Activated T-cell treated with anti-CD3 and anti-CD28 coated beads, Interleukin-2, amount 50 U/mL, for 48 hours (primary cell): ENCODE measurements at regions not wholly inside any gene's neighbourhood (a gene's known extent, or its start where the extent isn't known, plus 50 kb on each side); places are given as distances from the start of the nearest gene placed in this dataset.
"Not testable (repeated sequence)": the region's sequence is repeated elsewhere in the genome, so short reads cannot be mapped to it uniquely, and the experiment has no call there.

ENCODE experiments used
- DNase-seq, 2 experiments: peaks; one replicate each; pipeline ENCODE4 v3.0.0-alpha.2; 2020

- no peak for DNase-seq
Observed at GRCh38 chr7:69193061-69193460, 405.2 kb upstream of the AUTS2 start.

GRCh38 chr7:69196593-69196992 is 401.7 kb upstream of the AUTS2 start:
- no peak for DNase-seq

- DNase-seq: no peak
Observed at GRCh38 chr7:69198250-69198649, 400.0 kb upstream of the AUTS2 start.

GRCh38 chr7:69199041-69199440 is 399.2 kb upstream of the AUTS2 start:
- DNase-seq: no peak

- no peak for DNase-seq
Observed at GRCh38 chr7:69199661-69200060, 398.6 kb upstream of the AUTS2 start.

- no peak for DNase-seq
Observed at GRCh38 chr7:69203871-69204270, 394.4 kb upstream of the AUTS2 start.

GRCh38 chr7:69204943-69205342 is 393.3 kb upstream of the AUTS2 start:
- no peak for DNase-seq

- no peak for DNase-seq
Observed at GRCh38 chr7:69205581-69205980, 392.7 kb upstream of the AUTS2 start.

- no peak for DNase-seq
Observed at GRCh38 chr7:69208276-69208675, 390.0 kb upstream of the AUTS2 start.

GRCh38 chr7:69208848-69209247 is 389.4 kb upstream of the AUTS2 start:
- no peak for DNase-seq

- DNase-seq: no peak
Observed at GRCh38 chr7:69211336-69211735, 386.9 kb upstream of the AUTS2 start.

GRCh38 chr7:69211739-69212138 is 386.5 kb upstream of the AUTS2 start:
- DNase-seq: no peak

- no peak for DNase-seq
Observed at GRCh38 chr7:69213878-69214277, 384.4 kb upstream of the AUTS2 start.

- DNase-seq: not testable (repeated sequence)
Observed at GRCh38 chr7:69215516-69215915, 382.8 kb upstream of the AUTS2 start.

GRCh38 chr7:69217516-69218350 is 380.5 kb upstream of the AUTS2 start:
- no peak for DNase-seq

GRCh38 chr7:69218576-69218975 is 379.7 kb upstream of the AUTS2 start:
- DNase-seq: no peak

- no peak for DNase-seq
Observed at GRCh38 chr7:69219381-69219780, 378.9 kb upstream of the AUTS2 start.

- DNase-seq: no peak
Observed at GRCh38 chr7:69225259-69225943, 372.9 kb upstream of the AUTS2 start.

GRCh38 chr7:69228212-69228811 is 370.0 kb upstream of the AUTS2 start:
- DNase-seq: no peak

GRCh38 chr7:69232445-69233376 is 365.6 kb upstream of the AUTS2 start:
- DNase-seq: no peak

- DNase-seq: no peak
Observed at GRCh38 chr7:69237541-69237940, 360.7 kb upstream of the AUTS2 start.

GRCh38 chr7:69243016-69243415 is 355.3 kb upstream of the AUTS2 start:
- no peak for DNase-seq

GRCh38 chr7:69244701-69245100 is 353.6 kb upstream of the AUTS2 start:
- DNase-seq: no peak
